ENCODE measurements at regions not wholly inside any gene's neighbourhood (a gene's known extent, or its start where the extent isn't known, plus 50 kb on each side); places are given as distances from the start of the nearest gene placed in this dataset.

DNA sequence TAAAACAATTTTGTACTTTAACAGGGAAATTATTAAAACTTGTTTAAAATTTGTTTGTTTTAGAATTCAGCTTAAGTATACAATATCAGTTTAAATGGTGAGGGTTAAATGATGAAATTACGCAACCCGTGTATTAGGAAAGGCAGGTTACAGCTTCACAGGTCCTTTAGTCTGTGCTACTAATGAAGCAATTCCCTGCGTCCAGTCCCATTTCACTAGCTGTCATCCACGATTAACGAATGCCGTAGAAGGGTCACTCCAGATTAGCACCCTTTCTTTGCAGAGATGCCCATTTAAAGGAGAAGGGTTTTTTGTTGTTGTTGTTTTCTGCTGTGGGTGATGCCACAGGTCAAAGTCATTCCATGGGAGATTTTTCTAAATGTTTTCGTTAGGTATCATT is 457.6 kb upstream of the SLC10A2 start:
- no peak overlapping the region for H3K4me3 ChIP-seq (ENCODE audit: low read depth, low read length)
- TF ChIP-seq, protein P1, sequence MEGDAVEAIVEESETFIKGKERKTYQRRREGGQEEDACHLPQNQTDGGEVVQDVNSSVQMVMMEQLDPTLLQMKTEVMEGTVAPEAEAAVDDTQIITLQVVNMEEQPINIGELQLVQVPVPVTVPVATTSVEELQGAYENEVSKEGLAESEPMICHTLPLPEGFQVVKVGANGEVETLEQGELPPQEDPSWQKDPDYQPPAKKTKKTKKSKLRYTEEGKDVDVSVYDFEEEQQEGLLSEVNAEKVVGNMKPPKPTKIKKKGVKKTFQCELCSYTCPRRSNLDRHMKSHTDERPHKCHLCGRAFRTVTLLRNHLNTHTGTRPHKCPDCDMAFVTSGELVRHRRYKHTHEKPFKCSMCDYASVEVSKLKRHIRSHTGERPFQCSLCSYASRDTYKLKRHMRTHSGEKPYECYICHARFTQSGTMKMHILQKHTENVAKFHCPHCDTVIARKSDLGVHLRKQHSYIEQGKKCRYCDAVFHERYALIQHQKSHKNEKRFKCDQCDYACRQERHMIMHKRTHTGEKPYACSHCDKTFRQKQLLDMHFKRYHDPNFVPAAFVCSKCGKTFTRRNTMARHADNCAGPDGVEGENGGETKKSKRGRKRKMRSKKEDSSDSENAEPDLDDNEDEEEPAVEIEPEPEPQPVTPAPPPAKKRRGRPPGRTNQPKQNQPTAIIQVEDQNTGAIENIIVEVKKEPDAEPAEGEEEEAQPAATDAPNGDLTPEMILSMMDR (IDR thresholded peaks at IDR 0.05; ENCODE audit: low read depth, low read length) = no peak
- TF ChIP-seq POLR2A (IDR thresholded peaks at IDR 0.05; ENCODE audit: extremely low read depth, insufficient read length) (no peak), MYC (IDR thresholded peaks at IDR 0.05; ENCODE audit: low read depth, low read length) (no peak)
- TF ChIP-seq, protein P2, sequence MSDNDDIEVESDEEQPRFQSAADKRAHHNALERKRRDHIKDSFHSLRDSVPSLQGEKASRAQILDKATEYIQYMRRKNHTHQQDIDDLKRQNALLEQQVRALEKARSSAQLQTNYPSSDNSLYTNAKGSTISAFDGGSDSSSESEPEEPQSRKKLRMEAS (IDR thresholded peaks at IDR 0.05; ENCODE audit: low read depth, low read length) = no peak
- no peak for DNase-seq (ENCODE audit: low read depth)

DNA sequence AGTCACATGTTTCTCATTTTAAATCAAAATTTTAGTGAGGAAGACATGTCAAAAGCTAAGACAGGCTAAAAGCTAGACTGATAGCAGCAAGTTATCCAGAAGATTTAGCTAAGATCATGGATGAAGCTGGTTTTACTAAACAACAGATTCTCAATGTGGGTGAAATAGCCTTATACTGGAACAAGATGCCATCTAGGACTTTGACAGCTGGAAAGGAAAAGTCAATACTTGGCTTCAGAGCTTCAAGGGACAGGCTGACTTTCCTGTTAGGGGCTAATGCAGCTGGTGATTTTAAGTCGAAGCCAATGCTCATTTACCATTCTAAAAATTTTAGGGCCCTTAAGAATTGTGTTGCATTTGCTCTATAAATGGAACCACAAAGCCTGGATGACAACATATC is 455.3 kb upstream of the SLC10A2 start:
- DNase-seq (ENCODE audit: low read depth) = no peak
- TF ChIP-seq, protein P2 (IDR thresholded peaks at IDR 0.05; ENCODE audit: low read depth, low read length) = no peak
- TF ChIP-seq POLR2A (IDR thresholded peaks at IDR 0.05; ENCODE audit: extremely low read depth, insufficient read length) = no peak
- TF ChIP-seq, protein P1 (IDR thresholded peaks at IDR 0.05; ENCODE audit: low read depth, low read length) = no peak
- no peak for TF ChIP-seq MYC (IDR thresholded peaks at IDR 0.05; ENCODE audit: low read depth, low read length)
- no peak overlapping the region for H3K4me3 ChIP-seq (ENCODE audit: low read depth, low read length)

DNA sequence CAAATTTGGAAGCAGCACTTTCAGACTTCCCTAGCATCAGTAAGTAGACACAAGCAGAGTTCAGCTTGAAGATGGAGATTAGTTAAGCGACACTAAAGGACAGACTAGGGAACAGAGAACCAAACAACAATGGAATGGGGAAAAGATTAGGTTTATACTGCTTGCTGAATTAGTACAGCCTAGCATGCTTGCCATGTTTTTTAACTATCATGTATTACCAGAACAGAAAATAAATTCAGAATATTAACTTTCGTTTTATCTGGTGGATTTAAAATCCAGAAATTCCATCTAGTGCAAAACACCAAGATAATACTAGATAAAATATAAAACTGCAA is 451.5 kb upstream of the SLC10A2 start:
- TF ChIP-seq, protein P2 (IDR thresholded peaks at IDR 0.05; ENCODE audit: low read depth, low read length) = no peak
- no peak for TF ChIP-seq POLR2A (IDR thresholded peaks at IDR 0.05; ENCODE audit: extremely low read depth, insufficient read length)
- TF ChIP-seq MYC (IDR thresholded peaks at IDR 0.05; ENCODE audit: low read depth, low read length) = no peak
- TF ChIP-seq, protein P1 (IDR thresholded peaks at IDR 0.05; ENCODE audit: low read depth, low read length) = no peak
- no peak for DNase-seq (ENCODE audit: low read depth)

DNA sequence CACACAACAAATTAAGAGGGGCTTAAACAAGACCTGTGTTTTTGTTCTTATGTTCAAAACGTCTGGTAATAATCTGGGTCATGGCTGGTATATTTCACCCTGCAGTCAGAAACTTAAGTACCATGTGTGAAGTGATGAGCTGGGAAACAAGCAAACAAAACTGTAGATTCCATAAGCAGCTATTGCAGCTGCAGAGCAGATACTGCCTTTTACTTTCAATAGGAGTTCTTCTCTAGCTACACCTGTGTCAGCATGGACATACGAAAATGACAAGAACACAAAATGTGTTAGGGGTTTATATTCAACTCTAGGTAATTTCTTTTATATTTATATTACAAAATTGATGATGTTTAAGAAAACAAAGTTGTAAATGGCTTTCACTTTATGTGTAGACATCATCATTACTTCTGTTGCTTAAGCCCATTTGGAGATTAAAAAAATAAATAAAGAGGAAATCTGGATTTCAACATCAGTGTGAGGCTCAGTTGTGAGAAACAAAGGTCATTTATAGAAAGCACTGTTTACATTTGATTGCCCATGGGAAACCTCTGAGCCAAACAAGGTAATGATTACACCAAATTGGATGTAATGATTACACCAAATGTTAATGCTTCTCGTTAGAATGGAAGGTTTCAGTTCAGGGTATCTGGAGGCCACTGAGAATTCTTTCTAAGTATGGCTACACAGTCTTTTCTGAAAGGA is 451.0 kb upstream of the SLC10A2 start:
- no peak for DNase-seq (ENCODE audit: low read depth)
- TF ChIP-seq MYC (IDR thresholded peaks at IDR 0.05; ENCODE audit: low read depth, low read length) (no peak), POLR2A (IDR thresholded peaks at IDR 0.05; ENCODE audit: extremely low read depth, insufficient read length) (no peak)
- TF ChIP-seq, protein P2 (IDR thresholded peaks at IDR 0.05; ENCODE audit: low read depth, low read length) = no peak
- TF ChIP-seq, protein P1 (IDR thresholded peaks at IDR 0.05; ENCODE audit: low read depth, low read length) = no peak
- no peak overlapping the region for H3K4me3 ChIP-seq (ENCODE audit: low read depth, low read length)

More for the DNA sequence above, 451.5 kb upstream of the SLC10A2 start:
- H3K4me3 ChIP-seq (ENCODE audit: low read depth, low read length) = no peak overlapping the region

DNA sequence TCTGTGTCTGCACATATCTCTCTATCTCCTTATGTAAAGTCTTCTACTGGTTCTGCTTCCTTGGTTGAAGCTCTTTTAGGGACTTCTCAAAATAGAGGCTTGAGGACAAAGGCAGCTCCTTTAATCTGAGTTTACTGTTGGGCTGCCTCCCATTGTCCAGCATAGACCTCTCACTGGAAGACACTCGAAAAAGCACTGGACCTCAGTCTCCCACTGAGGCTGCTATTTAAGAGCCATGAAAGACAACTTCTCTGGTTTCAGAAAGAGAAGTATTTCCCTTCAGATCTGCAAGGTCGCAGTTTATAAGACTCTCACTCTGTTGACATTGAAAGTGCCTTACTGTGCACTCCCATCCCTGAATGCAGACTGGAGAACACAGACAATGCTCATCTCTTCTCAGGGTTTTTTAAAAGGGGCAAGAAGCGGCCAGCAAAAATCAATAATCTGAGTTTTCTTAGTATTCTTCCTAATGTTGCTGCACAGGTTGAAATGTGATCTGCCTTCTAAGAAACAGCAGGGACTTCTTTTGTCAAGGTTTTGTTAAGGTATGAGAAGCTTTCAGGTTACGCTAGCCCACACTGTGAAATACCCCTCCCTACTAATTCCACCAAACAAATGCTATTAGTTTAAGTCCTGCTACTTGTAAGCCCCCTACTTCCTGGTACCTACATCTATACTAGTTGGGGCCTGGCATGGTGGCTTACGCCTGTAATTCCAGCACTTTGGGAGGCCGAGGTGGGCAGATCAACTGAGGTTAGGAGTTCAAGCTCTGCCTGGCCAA is 450.0 kb upstream of the SLC10A2 start:
- H3K4me3 ChIP-seq (ENCODE audit: low read depth, low read length) = no peak overlapping the region
- no peak for TF ChIP-seq POLR2A (IDR thresholded peaks at IDR 0.05; ENCODE audit: extremely low read depth, insufficient read length)
- TF ChIP-seq MYC (IDR thresholded peaks at IDR 0.05; ENCODE audit: low read depth, low read length) = no peak
- TF ChIP-seq, protein P2 (IDR thresholded peaks at IDR 0.05; ENCODE audit: low read depth, low read length) = no peak
- TF ChIP-seq, protein P1 (IDR thresholded peaks at IDR 0.05; ENCODE audit: low read depth, low read length) = no peak
- no peak for DNase-seq (ENCODE audit: low read depth)

All from NB4 (cell line).